HepG2 (cell line): ENCODE measurements at regions not wholly inside any gene's neighbourhood (a gene's known extent, or its start where the extent isn't known, plus 50 kb on each side); places are given as distances from the start of the nearest gene placed in this dataset.

Experiments
- ATAC-seq: fragments of 200-7000 bp; cut with Tn5 transposase; 3 replicates; pipeline ENCODE4 v1.9.1; 2020; ENCODE audit warnings: mild to moderate bottlenecking, moderate library complexity
- BruUV-seq: library from RNA; stranded (reverse); fragments of 400-500 nt; replicated peaks from 2 replicates; lab custom pipeline; 2021; lab: Mats Ljungman, UMichigan
- CTCF ChIA-PET: fragments of 300-600 bp; formaldehyde crosslinking; extraction: SDS; loops from one replicate; lab custom pipeline; 2021; ENCODE audit warnings: low total read pairs, inconsistent platforms, low intra/inter-chr PET ratio; lab: Yijun Ruan, JAX
- POLR2A ChIA-PET: fragments of 350-600 bp; sonication (Branson Sonifier 250); formaldehyde crosslinking; loops from one replicate; lab custom pipeline; 2020; ENCODE audit warnings: antibody characterized with exemption, inconsistent platforms; lab: Yijun Ruan, JAX
- DNase-seq: peaks from one replicate; pipeline ENCODE4 v3.0.0-alpha.2; 2015; ENCODE audit warnings: low spot score
- FAIRE-seq: peaks from 3 replicates; lab custom pipeline; 2011; peaks lifted over from hg19 to GRCh38; lab: Jason Lieb, UNC
- H2AFZ ChIP-seq: one replicate; pipeline ENCODE4 v1.6.1; 2011; ENCODE audit warnings: low read length, inconsistent platforms
- H3K27ac ChIP-seq: fragments of 300-600 bp; 3 replicates; pipeline ENCODE4 v1.8.0; 2011; ENCODE audit warnings: mixed run types, mild to moderate bottlenecking, mixed read lengths, low read length, inconsistent platforms; ENCODE audit not compliant: insufficient read depth; ENCODE audit errors: extremely low read length
- H3K27me3 ChIP-seq, 2 experiments: fragments of 200-600 bp in 1 of 2; 2 replicates in 1 of 2; 3 replicates in 1 of 2; pipeline versions ENCODE4 v1.6.0 to v1.8.0; 2011; ENCODE audit warnings: low read length in 2 of 2, mild to moderate bottlenecking in 2 of 2, moderate library complexity in 2 of 2, inconsistent platforms in 1 of 2; ENCODE audit not compliant: insufficient read depth in 2 of 2, control insufficient read depth in 1 of 2
- H3K36me3 ChIP-seq, 2 experiments: fragments of 200-600 bp in 1 of 2; replicated peaks in 1 of 2; 2 replicates in 1 of 2; 3 replicates in 1 of 2; pipeline versions ENCODE4 v1.5.1 to v1.8.0; 2011; ENCODE audit warnings: low read length in 2 of 2, inconsistent platforms in 1 of 2; ENCODE audit not compliant: insufficient read depth in 2 of 2, control insufficient read depth in 1 of 2
- H3K4me1 ChIP-seq: 2 replicates; pipeline ENCODE4 v1.5.1; 2012; ENCODE audit warnings: low read length, inconsistent platforms; ENCODE audit not compliant: insufficient read depth
- H3K4me2 ChIP-seq: 2 replicates; pipeline ENCODE4 v1.6.0; 2011; ENCODE audit warnings: low read depth, low read length, inconsistent platforms
- H3K4me3 ChIP-seq, 3 experiments: fragments of 200-600 bp in 1 of 3; sonication (generic), shearing (Covaris generic) in 1 of 3; replicated peaks in 1 of 3; 2 replicates each; pipeline ENCODE4 v1.5.1; 2011 to 2016; ENCODE audit warnings: low read length in 3 of 3, inconsistent platforms in 2 of 3, low read depth in 2 of 3, mild to moderate bottlenecking in 2 of 3, control low read depth in 1 of 3, mixed read lengths in 1 of 3; ENCODE audit not compliant: insufficient read depth in 1 of 3
- H3K79me2 ChIP-seq: one replicate; pipeline ENCODE4 v1.6.1; 2011; ENCODE audit warnings: low read length, inconsistent platforms; ENCODE audit not compliant: insufficient read depth
- H3K9ac ChIP-seq: 2 replicates; pipeline ENCODE4 v1.6.0; 2011; ENCODE audit warnings: mild to moderate bottlenecking, low read depth, low read length, inconsistent platforms; ENCODE audit not compliant: insufficient read depth
- H3K9me3 ChIP-seq: 2 replicates; pipeline ENCODE4 v1.5.1; 2012; ENCODE audit warnings: mild to moderate bottlenecking, low read length
- H4K20me1 ChIP-seq: 2 replicates; pipeline ENCODE4 v1.6.0; 2011; ENCODE audit warnings: inconsistent platforms, mild to moderate bottlenecking, low read length, moderate library complexity; ENCODE audit not compliant: insufficient read depth
- HNRNPLL ChIP-seq: fragments of 200-400 bp; formaldehyde crosslinking; IDR thresholded peaks from 2 replicates; pipeline ENCODE4 v1.6.1; 2017; ENCODE audit warnings: mild to moderate bottlenecking, low read depth, low read length; ENCODE audit not compliant: poor library complexity, severe bottlenecking
- HOXD1 ChIP-seq: sonication (generic); formaldehyde crosslinking; IDR thresholded peaks from 2 replicates; pipeline ENCODE4 v1.5.0; 2020; ENCODE audit warnings: missing genetic modification reagents
- LCORL ChIP-seq, 2 experiments: fragments of 450-650 bp in 1 of 2; sonication (generic) in 1 of 2; formaldehyde crosslinking in 1 of 2; IDR thresholded peaks; 2 replicates each; pipeline versions ENCODE4 v1.5.0 to v1.6.1; 2017 to 2020; ENCODE audit warnings: antibody characterized with exemption in 1 of 2, missing genetic modification reagents in 1 of 2
- PHB2 ChIP-seq: fragments of 450-650 bp; IDR thresholded peaks from 2 replicates; pipeline ENCODE4 v1.6.1; 2018; ENCODE audit not compliant: partially characterized antibody
- ZFP82 ChIP-seq: sonication (generic); formaldehyde crosslinking; IDR thresholded peaks from 2 replicates; pipeline ENCODE4 v1.5.1; 2020; ENCODE audit warnings: mild to moderate bottlenecking, missing genetic modification reagents, borderline replicate concordance
- ZNF296 ChIP-seq: sonication (generic); formaldehyde crosslinking; conservative IDR thresholded peaks from 2 replicates; pipeline ENCODE4 v1.5.0; 2020; ENCODE audit warnings: mild to moderate bottlenecking, missing genetic modification reagents
- ZNF556 ChIP-seq: sonication (generic); formaldehyde crosslinking; IDR thresholded peaks from 2 replicates; pipeline ENCODE4 v1.4.0; 2020; ENCODE audit warnings: mild to moderate bottlenecking, missing genetic modification reagents, borderline replicate concordance
- ZNF672 ChIP-seq: sonication (generic); formaldehyde crosslinking; IDR thresholded peaks from 2 replicates; pipeline ENCODE4 v1.8.1; 2022; ENCODE audit warnings: missing genetic modification reagents
- ZSCAN31 ChIP-seq: sonication (generic); formaldehyde crosslinking; IDR thresholded peaks from 2 replicates; pipeline ENCODE4 v1.5.0; 2020; ENCODE audit warnings: low read depth, mild to moderate bottlenecking, missing genetic modification reagents
- WGBS: methylation state at CpG from one replicate; pipeline ENCODE4 v1.1.6; 2017; ENCODE audit warnings: low lambda C conversion rate; 5-methylcytosine and 5-hydroxymethylcytosine counted together
- in situ Hi-C: cut with HindIII; loops from 2 replicates; pipeline ENCODE4 v1.10.0; 2017; ENCODE audit warnings: low pct_unique_long_range_greater_than_20kb; ENCODE audit not compliant: extremely low pct_ligation_motif_present
- intact Hi-C: fragments of 100-400 bp; cut with micrococcal nuclease; formaldehyde crosslinking; loops from one replicate; pipeline ENCODE4 v1.10.0; 2022; ENCODE audit not compliant: unreplicated experiment
- TF ChIP-seq, protein P1 (sequence below): sonication (generic); formaldehyde crosslinking; IDR thresholded peaks from 2 replicates; pipeline ENCODE4 v1.5.1; 2020; ENCODE audit warnings: missing genetic modification reagents, mild to moderate bottlenecking, borderline replicate concordance
- TF ChIP-seq, protein P2 (sequence below): sonication (generic); formaldehyde crosslinking; IDR thresholded peaks from 2 replicates; pipeline ENCODE4 v1.4.0; 2020; ENCODE audit warnings: missing genetic modification reagents, borderline replicate concordance
- TF ChIP-seq, protein P3 (sequence below): sonication (generic); formaldehyde crosslinking; IDR thresholded peaks from 2 replicates; pipeline ENCODE4 v1.4.0; 2020; ENCODE audit warnings: missing genetic modification reagents
- TF ChIP-seq, protein P4 (sequence below): sonication (generic); formaldehyde crosslinking; IDR thresholded peaks from 2 replicates; pipeline ENCODE4 v1.5.0; 2020; ENCODE audit warnings: mild to moderate bottlenecking, missing genetic modification reagents

DNA sequence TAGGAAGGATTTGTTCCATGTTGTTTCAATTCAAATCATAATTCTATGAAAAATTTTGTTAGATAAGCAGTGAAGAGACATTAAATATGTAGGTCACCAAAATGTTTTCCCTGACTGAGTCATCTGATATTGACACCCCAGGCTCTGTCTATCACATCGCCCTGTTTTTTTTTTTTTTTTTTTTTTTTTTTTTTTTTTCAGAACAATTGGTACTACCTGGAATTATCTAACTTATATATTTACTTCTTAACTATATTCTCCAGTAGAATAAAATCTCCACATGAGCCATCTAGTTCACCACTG is 97.8 kb upstream of the KRAS start:
- Histone ChIP-seq H3K9me3 (no peaks in the 10 kb centered on the region), H3K4me1 (no peaks in the 10 kb centered on the region), H3K27ac (no peak overlapping the region)
- TF ChIP-seq ZSCAN31 (CRISPR knock-in tag) (no peak), PHB2 (no peak), ZNF296 (CRISPR knock-in tag) (no peak), HNRNPLL (no peak), ZFP82 (CRISPR knock-in tag) (no peak), LCORL (IDR thresholded peaks at IDR 0.05) (no peak), LCORL (CRISPR knock-in tag; IDR thresholded peaks at IDR 0.05) (no peak), HOXD1 (CRISPR knock-in tag) (no peak), ZNF556 (no peak), ZNF672 (CRISPR knock-in tag) (no peak)
- TF ChIP-seq, protein P1, sequence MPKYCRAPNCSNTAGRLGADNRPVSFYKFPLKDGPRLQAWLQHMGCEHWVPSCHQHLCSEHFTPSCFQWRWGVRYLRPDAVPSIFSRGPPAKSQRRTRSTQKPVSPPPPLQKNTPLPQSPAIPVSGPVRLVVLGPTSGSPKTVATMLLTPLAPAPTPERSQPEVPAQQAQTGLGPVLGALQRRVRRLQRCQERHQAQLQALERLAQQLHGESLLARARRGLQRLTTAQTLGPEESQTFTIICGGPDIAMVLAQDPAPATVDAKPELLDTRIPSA (CRISPR knock-in tag): no peak
- TF ChIP-seq, protein P2, sequence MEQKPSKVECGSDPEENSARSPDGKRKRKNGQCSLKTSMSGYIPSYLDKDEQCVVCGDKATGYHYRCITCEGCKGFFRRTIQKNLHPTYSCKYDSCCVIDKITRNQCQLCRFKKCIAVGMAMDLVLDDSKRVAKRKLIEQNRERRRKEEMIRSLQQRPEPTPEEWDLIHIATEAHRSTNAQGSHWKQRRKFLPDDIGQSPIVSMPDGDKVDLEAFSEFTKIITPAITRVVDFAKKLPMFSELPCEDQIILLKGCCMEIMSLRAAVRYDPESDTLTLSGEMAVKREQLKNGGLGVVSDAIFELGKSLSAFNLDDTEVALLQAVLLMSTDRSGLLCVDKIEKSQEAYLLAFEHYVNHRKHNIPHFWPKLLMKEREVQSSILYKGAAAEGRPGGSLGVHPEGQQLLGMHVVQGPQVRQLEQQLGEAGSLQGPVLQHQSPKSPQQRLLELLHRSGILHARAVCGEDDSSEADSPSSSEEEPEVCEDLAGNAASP (CRISPR knock-in tag): no peak
- TF ChIP-seq, protein P3, sequence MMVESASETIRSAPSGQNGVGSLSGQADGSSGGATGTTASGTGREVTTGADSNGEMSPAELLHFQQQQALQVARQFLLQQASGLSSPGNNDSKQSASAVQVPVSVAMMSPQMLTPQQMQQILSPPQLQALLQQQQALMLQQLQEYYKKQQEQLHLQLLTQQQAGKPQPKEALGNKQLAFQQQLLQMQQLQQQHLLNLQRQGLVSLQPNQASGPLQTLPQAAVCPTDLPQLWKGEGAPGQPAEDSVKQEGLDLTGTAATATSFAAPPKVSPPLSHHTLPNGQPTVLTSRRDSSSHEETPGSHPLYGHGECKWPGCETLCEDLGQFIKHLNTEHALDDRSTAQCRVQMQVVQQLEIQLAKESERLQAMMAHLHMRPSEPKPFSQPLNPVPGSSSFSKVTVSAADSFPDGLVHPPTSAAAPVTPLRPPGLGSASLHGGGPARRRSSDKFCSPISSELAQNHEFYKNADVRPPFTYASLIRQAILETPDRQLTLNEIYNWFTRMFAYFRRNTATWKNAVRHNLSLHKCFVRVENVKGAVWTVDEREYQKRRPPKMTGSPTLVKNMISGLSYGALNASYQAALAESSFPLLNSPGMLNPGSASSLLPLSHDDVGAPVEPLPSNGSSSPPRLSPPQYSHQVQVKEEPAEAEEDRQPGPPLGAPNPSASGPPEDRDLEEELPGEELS: no peak
- TF ChIP-seq, protein P4, sequence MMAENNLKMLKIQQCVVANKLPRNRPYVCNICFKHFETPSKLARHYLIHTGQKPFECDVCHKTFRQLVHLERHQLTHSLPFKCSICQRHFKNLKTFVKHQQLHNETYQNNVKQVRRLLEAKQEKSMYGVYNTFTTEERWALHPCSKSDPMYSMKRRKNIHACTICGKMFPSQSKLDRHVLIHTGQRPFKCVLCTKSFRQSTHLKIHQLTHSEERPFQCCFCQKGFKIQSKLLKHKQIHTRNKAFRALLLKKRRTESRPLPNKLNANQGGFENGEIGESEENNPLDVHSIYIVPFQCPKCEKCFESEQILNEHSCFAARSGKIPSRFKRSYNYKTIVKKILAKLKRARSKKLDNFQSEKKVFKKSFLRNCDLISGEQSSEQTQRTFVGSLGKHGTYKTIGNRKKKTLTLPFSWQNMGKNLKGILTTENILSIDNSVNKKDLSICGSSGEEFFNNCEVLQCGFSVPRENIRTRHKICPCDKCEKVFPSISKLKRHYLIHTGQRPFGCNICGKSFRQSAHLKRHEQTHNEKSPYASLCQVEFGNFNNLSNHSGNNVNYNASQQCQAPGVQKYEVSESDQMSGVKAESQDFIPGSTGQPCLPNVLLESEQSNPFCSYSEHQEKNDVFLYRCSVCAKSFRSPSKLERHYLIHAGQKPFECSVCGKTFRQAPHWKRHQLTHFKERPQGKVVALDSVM: no peak
- TF ChIP-seq, all 625 proteins: peak for 0
- BruUV-seq: no TSS peak
- FAIRE-seq (no peak), DNase-seq (no peak), ATAC-seq (no peak)
- in situ Hi-C loops: no loop called here
- no peaks in the 10 kb centered on the region for H4K20me1 ChIP-seq
- 89% methylated on average over 1 of the region's 1 CpG for WGBS
- H3K27me3 ChIP-seq: no peaks in the 10 kb centered on the region
- H3K79me2 ChIP-seq: no peaks in the 10 kb centered on the region
- H3K4me2 ChIP-seq: no peak overlapping the region
- H3K4me3 ChIP-seq: no peak overlapping the region
- ChIA-PET CTCF (no interaction called here), POLR2A (no interaction called here)
- no peak overlapping the region for H3K9ac ChIP-seq
- H3K36me3 ChIP-seq: no peaks in the 10 kb centered on the region
- no peak overlapping the region for H2AFZ ChIP-seq
- intact Hi-C loops: no loop called here
